ENCODE measurements at regions not wholly inside any gene's neighbourhood (a gene's known extent, or its start where the extent isn't known, plus 50 kb on each side); places are given as distances from the start of the nearest gene placed in this dataset.

DNA sequence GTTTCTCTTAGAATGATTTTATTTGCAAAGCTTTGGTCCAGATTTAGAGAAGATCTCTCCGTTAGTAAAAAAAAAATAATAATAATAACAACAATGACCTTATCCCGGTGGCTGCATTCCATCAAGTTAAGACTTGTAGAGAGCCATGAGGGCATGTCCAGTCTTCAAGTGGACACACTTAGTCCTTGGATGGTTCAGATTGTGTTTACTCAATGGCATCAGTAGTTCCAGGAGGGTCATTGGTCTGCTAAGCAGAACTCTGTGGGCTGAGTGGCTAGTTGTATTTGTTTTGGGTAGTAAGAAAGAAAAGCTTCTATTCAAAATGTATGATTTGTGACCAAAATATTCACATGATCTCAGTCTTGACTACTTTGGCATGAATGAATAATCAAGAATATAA lies 116.3 kb upstream of the UBE2E2 start:
- Histone ChIP-seq H3K9me3 (replicated peaks) (no peaks in the 10 kb centered on the region), H3K36me3 (no peaks in the 10 kb centered on the region), H3K4me3 (no peak overlapping the region), H3K27ac (replicated peaks) (no peak overlapping the region), H3K4me1 (no peaks in the 10 kb centered on the region), H3K27me3 (ENCODE audit: low read depth) (no peaks in the 10 kb centered on the region)
- no peak for DNase-seq
- TF ChIP-seq, protein P1, sequence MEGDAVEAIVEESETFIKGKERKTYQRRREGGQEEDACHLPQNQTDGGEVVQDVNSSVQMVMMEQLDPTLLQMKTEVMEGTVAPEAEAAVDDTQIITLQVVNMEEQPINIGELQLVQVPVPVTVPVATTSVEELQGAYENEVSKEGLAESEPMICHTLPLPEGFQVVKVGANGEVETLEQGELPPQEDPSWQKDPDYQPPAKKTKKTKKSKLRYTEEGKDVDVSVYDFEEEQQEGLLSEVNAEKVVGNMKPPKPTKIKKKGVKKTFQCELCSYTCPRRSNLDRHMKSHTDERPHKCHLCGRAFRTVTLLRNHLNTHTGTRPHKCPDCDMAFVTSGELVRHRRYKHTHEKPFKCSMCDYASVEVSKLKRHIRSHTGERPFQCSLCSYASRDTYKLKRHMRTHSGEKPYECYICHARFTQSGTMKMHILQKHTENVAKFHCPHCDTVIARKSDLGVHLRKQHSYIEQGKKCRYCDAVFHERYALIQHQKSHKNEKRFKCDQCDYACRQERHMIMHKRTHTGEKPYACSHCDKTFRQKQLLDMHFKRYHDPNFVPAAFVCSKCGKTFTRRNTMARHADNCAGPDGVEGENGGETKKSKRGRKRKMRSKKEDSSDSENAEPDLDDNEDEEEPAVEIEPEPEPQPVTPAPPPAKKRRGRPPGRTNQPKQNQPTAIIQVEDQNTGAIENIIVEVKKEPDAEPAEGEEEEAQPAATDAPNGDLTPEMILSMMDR (IDR thresholded peaks at IDR 0.05; ENCODE audit: borderline replicate concordance), result no peak
- intact Hi-C loops (cut with micrococcal nuclease), result no loop called here

DNA sequence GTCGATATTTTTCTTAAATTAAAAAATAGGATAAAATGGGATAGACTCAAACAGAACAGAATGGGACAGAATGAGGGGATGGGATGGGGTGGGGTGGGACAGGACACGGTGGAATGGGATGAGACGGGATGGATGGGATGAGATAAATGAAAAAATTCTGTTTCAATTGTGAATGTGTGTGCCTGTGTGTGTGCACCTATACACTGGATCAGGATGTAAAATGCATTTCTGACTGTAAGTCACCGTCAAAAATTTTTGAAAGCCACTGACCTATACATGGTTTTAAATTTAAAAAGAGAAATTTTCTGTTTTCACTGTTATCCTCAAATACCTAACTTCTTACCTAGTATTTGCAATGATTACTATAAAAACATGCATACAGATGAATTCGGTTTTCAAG lies 108.7 kb upstream of the UBE2E2 start:
- Histone ChIP-seq H3K36me3 (no peaks in the 10 kb centered on the region), H3K9me3 (replicated peaks) (no peaks in the 10 kb centered on the region), H3K27ac (replicated peaks) (no peak overlapping the region), H3K27me3 (ENCODE audit: low read depth) (no peaks in the 10 kb centered on the region), H3K4me1 (no peaks in the 10 kb centered on the region), H3K4me3 (no peak overlapping the region)
- no peak for DNase-seq
- intact Hi-C loops (cut with micrococcal nuclease), result no loop called here
- TF ChIP-seq, protein P1 (IDR thresholded peaks at IDR 0.05; ENCODE audit: borderline replicate concordance), result no peak

DNA sequence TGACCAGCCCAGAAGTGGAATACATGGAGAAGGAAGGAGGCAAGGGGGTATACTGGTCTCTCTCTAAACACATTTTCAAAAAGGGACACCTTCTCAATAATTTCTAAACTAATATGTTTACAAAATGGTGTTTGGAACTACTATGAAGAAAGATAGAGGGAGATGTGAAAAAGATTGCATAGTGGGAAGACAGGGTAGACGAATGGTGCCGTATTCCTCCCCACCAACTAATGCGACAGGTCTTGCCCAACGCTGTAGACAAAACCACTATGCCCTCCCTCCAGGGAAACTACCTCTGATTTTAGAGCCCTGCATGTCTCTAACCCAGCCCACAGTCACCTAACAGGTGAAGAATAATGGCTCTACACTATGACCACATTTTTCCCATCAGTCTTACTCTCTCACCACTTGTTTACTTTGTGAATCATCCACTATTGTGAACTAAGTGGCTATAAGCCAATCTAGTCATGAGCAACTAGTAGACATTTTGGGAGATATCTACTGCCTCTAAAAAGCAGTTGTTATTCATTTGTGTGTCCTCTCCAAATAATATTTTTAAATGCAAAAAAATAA lies 108.2 kb upstream of the UBE2E2 start:
- Histone ChIP-seq H3K27me3 (ENCODE audit: low read depth) (no peaks in the 10 kb centered on the region), H3K4me3 (no peak overlapping the region), H3K9me3 (replicated peaks) (no peaks in the 10 kb centered on the region), H3K4me1 (no peaks in the 10 kb centered on the region), H3K36me3 (no peaks in the 10 kb centered on the region), H3K27ac (replicated peaks) (no peak overlapping the region)
- no peak for DNase-seq
- intact Hi-C loops (cut with micrococcal nuclease), result no loop called here
- TF ChIP-seq, protein P1 (IDR thresholded peaks at IDR 0.05; ENCODE audit: borderline replicate concordance), result no peak

DNA sequence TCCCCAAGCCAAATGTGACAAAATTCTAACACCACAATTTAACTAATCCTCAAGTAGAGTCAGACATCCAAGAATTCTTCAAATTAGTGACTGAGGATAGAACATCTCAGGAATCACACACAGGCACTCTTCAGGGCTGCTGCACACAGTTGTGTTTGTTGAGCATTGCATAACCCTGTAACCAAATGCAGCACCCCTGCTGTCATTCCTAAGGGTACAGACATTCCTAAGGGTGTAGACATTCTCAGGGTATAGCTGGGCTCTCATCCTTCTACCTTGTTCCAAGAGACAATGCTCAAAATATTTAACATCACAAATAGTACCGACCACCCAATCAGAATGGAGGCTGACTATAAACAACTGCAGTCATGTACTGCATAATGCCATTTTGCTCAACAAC lies 107.1 kb upstream of the UBE2E2 start:
- no peaks in the 10 kb centered on the region for H3K4me1 ChIP-seq
- H3K9me3 ChIP-seq (replicated peaks), result no peaks in the 10 kb centered on the region
- H3K4me3 ChIP-seq, result no peak overlapping the region
- H3K27me3 ChIP-seq (ENCODE audit: low read depth), result no peaks in the 10 kb centered on the region
- no peak overlapping the region for H3K27ac ChIP-seq (replicated peaks)
- TF ChIP-seq, protein P1 (IDR thresholded peaks at IDR 0.05; ENCODE audit: borderline replicate concordance), result no peak
- H3K36me3 ChIP-seq, result no peaks in the 10 kb centered on the region
- intact Hi-C loops (cut with micrococcal nuclease), result no loop called here
- DNase-seq, result no peak

DNA sequence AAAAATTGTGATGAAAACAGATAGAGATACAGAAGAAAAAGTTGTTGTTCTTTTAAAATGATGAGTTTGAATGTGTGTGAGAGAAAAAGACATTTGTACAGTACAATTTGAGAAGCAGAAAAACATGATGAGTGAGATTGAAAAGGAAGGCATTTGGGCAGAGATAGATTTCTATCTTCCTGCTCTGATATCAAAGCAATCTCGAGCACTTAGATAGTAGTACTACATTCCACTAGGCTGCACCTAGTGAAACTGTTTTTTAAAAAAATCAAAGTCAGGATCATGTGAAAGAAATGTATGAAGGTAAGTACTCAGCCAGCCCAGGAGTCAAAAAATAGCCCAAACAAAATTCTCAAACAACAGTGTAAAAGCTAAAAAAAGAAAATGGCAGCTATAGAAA lies 104.1 kb upstream of the UBE2E2 start:
- Histone ChIP-seq H3K27me3 (ENCODE audit: low read depth) (no peaks in the 10 kb centered on the region), H3K27ac (replicated peaks) (no peak overlapping the region), H3K9me3 (replicated peaks) (no peaks in the 10 kb centered on the region), H3K4me1 (no peaks in the 10 kb centered on the region), H3K36me3 (no peaks in the 10 kb centered on the region), H3K4me3 (no peak overlapping the region)
- TF ChIP-seq, protein P1 (IDR thresholded peaks at IDR 0.05; ENCODE audit: borderline replicate concordance), result no peak
- intact Hi-C loops (cut with micrococcal nuclease), result no loop called here
- no peak for DNase-seq

Data from left ventricle myocardium inferior (tissue), 1 donor.